ENCODE measurements at regions not wholly inside any gene's neighbourhood (a gene's known extent, or its start where the extent isn't known, plus 50 kb on each side); places are given as distances from the start of the nearest gene placed in this dataset.

DNA sequence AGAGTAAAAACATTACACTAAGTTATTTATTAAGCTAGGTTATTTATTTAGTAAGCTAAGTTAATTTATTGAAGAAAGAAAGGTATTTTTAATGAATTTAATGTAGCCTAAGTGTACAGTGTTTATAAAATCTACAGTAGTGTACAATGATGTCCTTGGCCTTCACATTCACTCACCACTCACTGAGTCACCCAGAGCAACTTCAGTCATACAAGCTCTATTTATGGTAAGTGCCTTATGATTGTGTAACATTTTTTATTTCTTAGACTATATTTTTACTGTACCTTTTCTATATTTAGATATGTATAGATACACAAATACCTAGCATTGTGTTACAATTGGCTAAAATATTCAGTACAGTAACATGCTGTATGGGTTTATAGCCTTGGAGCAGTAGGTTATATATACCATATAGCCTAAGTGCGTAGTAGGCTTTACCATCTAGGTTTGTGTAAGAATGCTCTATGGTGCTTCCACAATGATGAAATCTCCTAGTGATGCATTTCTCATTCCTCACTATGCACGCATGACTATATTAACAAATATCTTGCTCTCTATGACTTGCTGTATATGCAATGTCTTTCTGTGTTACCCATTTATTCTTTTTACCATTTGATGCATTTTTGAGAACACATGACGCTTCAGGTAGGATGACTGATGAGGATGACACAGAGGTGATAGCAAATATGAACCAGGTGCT, 309.6 kb upstream of the ATXN7L3B start:
- H3K36me3 ChIP-seq = no peaks in the 10 kb centered on the region
- H3K27ac ChIP-seq = no peak overlapping the region
- H3K27me3 ChIP-seq = no peaks in the 10 kb centered on the region
- no peak overlapping the region for H3K4me3 ChIP-seq
- TF ChIP-seq, protein P1, sequence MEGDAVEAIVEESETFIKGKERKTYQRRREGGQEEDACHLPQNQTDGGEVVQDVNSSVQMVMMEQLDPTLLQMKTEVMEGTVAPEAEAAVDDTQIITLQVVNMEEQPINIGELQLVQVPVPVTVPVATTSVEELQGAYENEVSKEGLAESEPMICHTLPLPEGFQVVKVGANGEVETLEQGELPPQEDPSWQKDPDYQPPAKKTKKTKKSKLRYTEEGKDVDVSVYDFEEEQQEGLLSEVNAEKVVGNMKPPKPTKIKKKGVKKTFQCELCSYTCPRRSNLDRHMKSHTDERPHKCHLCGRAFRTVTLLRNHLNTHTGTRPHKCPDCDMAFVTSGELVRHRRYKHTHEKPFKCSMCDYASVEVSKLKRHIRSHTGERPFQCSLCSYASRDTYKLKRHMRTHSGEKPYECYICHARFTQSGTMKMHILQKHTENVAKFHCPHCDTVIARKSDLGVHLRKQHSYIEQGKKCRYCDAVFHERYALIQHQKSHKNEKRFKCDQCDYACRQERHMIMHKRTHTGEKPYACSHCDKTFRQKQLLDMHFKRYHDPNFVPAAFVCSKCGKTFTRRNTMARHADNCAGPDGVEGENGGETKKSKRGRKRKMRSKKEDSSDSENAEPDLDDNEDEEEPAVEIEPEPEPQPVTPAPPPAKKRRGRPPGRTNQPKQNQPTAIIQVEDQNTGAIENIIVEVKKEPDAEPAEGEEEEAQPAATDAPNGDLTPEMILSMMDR (IDR thresholded peaks at IDR 0.05; ENCODE audit: low read depth, low read length) = no peak
- DNase-seq (ENCODE audit: low read depth in 1 of 2, low spot score in 1 of 2) = no peak
- H3K4me1 ChIP-seq (ENCODE audit: low read depth) = no peaks in the 10 kb centered on the region
- H3K9me3 ChIP-seq (ENCODE audit: low read depth) = no peaks in the 10 kb centered on the region

DNA sequence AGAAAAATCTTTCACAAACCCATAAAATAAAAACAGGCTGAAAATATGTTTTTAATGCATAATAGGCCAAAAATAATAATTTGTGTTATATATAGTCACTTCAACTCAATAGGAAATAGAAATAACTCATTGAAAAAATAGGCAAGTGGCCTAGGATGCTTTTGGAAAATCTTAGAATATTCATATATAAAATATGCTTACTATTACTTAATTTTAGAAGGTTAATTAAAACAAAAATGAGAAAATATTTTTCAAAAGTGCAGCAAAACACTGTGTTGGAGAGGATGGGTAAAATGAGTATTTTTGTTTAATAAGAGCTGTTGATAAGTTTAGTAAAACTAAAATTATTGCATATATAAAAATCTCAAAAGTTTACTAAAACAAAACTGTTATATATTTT, 308.0 kb upstream of the ATXN7L3B start:
- H3K27me3 ChIP-seq = no peaks in the 10 kb centered on the region
- H3K4me3 ChIP-seq = no peak overlapping the region
- no peaks in the 10 kb centered on the region for H3K9me3 ChIP-seq (ENCODE audit: low read depth)
- no peaks in the 10 kb centered on the region for H3K36me3 ChIP-seq
- no peak for DNase-seq (ENCODE audit: low read depth in 1 of 2, low spot score in 1 of 2)
- H3K27ac ChIP-seq = no peak overlapping the region
- H3K4me1 ChIP-seq (ENCODE audit: low read depth) = no peaks in the 10 kb centered on the region
- TF ChIP-seq, protein P1 (IDR thresholded peaks at IDR 0.05; ENCODE audit: low read depth, low read length) = no peak

DNA sequence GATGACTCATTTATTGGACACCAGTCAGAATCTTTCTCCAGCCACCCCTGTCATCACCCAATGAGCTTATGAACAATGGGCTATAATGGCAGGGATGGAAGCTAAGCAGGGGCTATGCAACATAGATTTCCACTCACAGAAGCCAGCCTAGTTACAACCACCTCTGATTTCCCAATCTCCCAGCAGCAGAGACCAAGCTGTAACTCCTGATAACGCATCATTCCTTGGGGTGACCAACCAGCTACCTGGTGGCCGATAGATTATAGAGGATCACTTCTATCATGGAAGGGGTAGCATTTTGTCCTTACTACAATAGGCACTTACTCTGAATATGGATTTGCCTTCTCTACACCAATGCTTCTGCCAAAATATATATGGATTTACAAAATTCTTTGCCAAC, 302.3 kb upstream of the ATXN7L3B start:
- Histone ChIP-seq H3K27me3 (no peaks in the 10 kb centered on the region), H3K36me3 (no peaks in the 10 kb centered on the region), H3K27ac (no peak overlapping the region), H3K9me3 (ENCODE audit: low read depth) (no peaks in the 10 kb centered on the region), H3K4me3 (no peak overlapping the region), H3K4me1 (ENCODE audit: low read depth) (no peaks in the 10 kb centered on the region)
- no peak for DNase-seq (ENCODE audit: low read depth in 1 of 2, low spot score in 1 of 2)
- TF ChIP-seq, protein P1 (IDR thresholded peaks at IDR 0.05; ENCODE audit: low read depth, low read length) = no peak

DNA sequence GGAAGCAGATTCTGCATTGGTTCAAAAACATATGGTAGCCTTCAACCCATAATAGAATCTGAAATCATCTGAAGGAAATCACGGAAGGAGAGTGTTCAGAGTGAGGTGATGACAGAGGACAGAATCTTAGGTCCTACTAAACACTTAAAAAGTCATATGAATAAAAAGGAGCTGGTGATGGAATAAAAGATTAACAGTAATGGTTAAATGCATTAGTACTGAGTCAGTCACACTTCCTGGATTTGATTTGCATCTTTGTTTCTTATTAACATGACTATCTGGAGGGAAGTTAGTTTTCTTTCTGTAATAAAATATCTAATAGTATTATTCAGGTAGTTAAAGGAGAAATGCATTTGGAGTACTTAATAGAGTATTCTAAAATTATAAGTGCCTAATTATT, 296.3 kb upstream of the ATXN7L3B start:
- H3K4me3 ChIP-seq = no peak overlapping the region
- DNase-seq (ENCODE audit: low read depth in 1 of 2, low spot score in 1 of 2) = no peak
- TF ChIP-seq, protein P1 (IDR thresholded peaks at IDR 0.05; ENCODE audit: low read depth, low read length) = no peak
- no peaks in the 10 kb centered on the region for H3K4me1 ChIP-seq (ENCODE audit: low read depth)
- H3K36me3 ChIP-seq = no peaks in the 10 kb centered on the region
- no peaks in the 10 kb centered on the region for H3K27me3 ChIP-seq
- no peak overlapping the region for H3K27ac ChIP-seq
- H3K9me3 ChIP-seq (ENCODE audit: low read depth) = no peaks in the 10 kb centered on the region

DNA sequence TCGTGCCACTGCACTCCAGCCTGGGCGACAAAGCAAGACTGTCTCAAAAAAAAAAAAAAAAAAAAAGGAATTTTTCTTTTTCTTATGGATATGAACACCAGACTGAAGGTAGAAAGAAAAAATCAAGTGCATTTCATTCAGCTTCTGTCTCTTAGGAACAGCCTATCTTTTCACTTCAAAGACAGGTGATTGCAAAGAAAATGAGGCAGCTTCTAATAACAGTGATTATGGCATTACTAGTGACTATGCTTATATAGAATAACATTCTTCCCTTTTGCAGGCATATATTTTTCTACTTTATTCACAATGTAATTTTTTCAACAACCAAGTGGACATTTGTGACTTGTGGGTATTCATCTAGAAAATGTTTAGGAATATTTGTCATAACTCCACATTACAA, 295.5 kb upstream of the ATXN7L3B start:
- TF ChIP-seq, protein P1 (IDR thresholded peaks at IDR 0.05; ENCODE audit: low read depth, low read length) = no peak
- Histone ChIP-seq H3K36me3 (no peaks in the 10 kb centered on the region), H3K9me3 (ENCODE audit: low read depth) (no peaks in the 10 kb centered on the region), H3K4me1 (ENCODE audit: low read depth) (no peaks in the 10 kb centered on the region), H3K27me3 (no peaks in the 10 kb centered on the region), H3K27ac (no peak overlapping the region), H3K4me3 (no peak overlapping the region)
- no peak for DNase-seq (ENCODE audit: low read depth in 1 of 2, low spot score in 1 of 2)
